Endothelial cell of hepatic sinusoid (primary cell): ENCODE measurements at regions not wholly inside any gene's neighbourhood (a gene's known extent, or its start where the extent isn't known, plus 50 kb on each side); places are given as distances from the start of the nearest gene placed in this dataset.

Source experiments
- in situ Hi-C: cut with HindIII; loops from 2 replicates; pipeline ENCODE4 v1.10.0; 2017; ENCODE audit warnings: low sequenced_read_pairs

DNA sequence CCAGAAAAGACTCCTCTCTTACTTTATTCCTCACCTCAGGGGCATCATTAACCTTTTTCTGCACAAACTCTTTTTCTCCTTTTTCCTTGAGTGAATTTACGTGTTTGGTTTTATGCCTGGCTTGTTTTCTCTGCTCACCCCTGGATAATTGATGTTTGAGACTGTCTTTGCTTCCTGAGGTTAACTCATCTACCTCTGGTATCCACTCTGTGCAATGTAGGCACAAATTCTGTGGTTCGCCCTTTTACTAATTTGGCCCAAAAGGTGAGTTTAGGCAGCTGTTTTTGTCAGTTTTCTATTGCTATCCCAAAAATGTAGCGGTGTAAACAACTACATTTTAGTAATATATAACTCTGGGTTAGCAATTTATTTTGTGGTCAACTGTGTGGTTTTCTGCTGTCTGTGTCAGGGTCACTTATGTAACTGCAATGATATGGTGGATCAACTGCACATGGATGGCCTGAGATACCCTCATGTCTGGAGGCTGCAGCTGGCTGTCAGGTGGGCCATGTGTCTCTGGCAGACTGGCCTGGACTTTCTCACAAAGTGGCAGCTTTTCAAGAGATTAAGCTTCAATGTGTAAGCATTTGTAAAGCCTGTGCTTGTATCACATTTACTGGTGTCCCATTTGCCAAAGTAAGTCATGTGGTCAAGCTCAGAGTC is 329.7 kb downstream of the FSIP2 start:
- in situ Hi-C loops: no loop called here

DNA sequence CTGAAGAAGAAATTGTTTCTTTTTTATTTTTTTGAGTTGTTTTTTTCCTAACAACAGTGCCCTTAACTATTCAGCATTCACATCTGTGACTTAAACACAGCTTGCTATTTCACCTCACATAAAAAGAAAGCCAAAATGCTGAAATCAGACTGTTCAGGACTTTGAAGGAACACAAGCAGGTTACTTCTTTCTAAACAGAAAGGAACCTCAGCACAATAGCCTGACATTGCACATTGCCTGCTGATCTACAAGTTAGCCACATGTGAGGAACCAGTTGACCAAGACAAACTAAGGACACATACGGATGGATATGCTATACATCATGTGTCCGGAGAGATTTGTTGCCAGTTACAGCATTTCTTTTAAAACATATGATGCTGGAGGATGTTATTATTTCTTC is 331.1 kb downstream of the FSIP2 start:
- in situ Hi-C loops: no loop called here

DNA sequence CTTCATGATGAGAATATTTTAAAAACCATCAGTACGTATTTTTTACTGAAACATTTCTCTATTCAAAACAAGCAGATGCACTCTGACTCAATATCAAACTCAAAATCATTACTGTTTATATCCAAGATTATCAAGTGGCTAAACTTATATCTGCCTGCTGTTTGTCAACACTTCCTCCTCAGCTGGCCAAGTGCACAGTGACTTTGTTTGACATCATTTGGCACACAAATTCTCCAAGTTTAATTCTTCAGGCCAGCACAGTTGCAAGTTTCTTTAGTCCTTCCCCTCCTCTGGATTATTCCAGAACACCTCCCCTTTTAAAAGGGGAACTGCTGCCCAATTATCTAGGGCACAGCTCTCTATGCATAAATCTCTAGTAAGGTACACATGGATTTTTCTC is 346.6 kb downstream of the FSIP2 start:
- in situ Hi-C loops: no loop called here

DNA sequence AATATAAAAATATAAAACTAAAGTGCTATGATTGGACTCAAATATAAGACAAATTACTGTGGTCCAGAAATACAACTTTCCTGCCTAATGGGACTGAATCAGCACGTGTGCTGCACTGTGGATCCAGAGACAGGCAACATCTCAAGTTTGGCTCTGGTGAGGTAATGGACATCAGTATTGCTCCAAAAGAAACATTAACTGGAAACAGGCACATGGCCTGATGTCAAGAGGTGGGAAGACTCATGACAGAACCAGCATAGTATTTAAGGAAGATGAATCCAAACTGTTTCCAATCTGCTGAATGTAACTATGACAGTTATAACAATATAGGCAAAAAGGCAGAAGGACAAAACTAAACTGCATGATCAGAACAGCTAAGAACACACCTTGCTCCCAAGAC is 354.6 kb downstream of the FSIP2 start:
- in situ Hi-C loops: no loop called here

DNA sequence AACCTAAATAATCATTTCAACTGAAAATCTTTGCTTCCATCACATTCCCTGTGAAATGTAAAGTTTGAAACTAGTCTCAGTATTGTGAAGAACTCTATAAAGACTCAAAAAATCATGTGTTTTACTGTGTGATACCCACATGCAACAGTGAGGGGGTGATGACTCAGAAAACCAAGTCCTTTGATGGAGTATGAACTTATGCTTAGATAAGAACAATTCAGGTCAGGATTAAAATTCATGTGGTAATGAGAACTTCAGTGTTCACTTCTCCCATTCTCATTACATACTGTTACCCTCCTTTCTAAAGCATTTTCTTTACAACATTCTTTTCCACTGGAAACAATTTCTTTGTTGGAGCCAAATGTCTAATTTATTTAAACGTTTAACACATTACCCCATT is 360.2 kb downstream of the FSIP2 start:
- in situ Hi-C loops: no loop called here

DNA sequence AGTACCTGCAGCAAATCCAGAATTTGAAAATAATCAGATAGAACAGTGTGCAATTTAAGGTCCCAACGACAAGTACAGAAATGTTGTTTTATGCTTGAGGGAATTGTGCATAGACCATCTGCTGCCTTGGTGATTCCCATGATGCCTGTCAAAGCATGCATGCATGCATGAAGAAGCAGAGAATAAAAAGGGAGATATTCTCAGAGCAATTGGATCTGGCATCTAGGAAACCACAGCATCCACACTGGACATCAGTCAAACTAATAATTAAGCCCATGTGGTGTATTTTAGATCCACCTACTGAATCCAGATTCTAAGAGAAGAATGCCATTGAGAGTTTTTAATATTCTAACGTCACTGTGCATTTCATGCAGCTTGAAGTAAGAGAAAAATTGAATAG is 361.2 kb downstream of the FSIP2 start:
- in situ Hi-C loops: no loop called here

DNA sequence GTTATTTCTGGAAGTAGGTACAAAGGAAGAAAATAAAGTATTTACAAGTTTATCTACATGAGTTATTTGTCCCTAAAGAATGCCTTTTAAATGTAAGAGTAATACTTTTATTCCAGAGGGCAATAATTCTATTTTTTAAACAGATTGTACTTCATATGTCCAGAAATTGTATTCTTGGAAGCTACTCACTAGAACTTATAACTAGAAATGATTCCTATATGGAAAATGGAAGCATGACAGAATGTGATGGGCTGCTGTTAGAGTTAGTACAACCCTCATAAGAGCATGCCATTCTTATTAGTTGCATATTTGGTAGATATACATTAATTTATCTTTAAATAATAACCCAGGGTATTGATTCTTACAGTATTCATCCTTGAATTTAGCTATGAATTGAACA is 362.0 kb downstream of the FSIP2 start:
- in situ Hi-C loops: no loop called here

DNA sequence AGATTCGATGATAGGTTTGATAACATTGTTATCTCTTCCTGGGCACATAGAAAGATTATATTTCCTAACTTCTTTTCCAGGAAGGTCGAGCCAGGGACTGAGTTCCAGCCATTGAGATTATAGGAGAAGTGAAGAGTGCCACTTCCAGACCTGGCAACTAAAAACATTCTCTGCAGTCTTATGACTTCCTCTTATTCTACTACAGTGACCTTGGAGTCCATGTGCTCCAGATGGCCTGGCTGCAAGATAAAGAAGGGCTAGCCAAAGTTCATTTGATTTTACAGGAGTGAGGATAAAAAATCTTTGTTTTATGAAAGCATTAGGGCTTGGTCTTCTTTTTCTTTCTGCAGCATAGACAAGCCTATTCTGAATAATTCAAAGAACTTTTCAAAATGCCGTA is 363.0 kb downstream of the FSIP2 start:
- in situ Hi-C loops: no loop called here

DNA sequence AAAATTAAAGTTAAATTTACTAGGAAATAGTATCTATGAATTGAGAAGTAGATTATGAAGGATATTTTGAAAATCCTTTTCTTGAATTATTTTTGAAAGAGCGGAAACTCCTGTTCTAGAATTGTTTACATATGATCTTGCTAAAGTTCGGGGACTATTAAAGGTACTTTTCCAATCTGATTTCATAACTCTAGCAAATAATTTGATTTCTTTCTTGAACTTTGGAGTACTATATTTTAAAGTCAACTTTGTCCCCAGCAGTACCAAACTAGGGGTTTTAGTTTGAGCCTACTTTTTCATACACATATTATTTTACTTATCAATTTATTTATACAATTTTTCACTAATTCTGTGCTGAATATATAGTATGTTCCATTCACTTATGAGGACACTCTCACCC is 364.7 kb downstream of the FSIP2 start:
- in situ Hi-C loops: no loop called here

DNA sequence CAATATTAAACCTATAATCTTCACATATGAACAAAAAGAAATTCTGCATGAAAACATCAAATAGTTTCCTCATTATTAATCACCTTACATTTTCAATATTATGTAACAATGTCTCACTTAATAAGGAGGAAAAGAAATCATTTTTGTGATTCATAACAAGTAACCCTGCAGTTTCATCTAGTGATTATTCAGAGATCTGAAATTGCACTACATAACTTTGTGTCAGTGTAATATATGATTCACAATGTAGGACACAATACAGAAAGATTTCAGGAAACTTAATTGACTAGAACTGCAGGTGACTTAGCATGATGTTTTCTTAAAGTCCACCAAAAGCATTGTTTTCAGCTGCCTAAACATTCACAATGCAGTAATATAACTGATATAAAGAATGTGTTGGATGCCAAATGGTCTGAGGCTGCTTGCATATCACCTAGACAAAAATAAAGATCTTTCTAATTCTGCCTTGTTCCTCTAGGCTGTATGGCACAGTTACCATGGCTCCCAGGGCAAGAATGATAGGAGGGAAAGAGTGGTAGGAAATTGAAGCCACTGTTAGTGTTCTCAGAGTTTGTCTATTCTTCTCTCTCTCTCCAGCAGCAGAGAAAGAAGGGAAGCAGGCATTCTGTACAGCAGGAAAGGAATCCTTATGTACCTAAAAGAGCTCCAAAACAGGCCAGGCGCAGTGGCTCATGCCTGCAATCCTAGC is 366.6 kb downstream of the FSIP2 start:
- in situ Hi-C loops: no loop called here

DNA sequence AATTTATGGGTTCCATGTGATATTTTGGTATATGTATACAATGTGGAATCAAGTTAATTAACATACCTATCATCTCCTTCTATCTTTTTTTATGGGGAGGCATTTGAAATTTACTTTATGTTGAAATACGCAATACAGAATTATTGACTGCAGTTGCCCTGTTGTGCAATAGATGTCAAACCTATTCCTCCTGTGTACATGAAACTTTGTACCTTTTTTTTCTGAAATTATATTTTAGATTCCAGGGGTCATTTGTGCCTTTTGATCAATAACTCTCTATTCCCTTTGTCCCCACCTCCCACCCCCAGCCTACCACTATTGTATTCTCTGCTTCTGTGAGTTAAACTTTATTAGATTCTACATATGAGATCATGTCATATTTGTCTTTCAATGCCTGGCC is 369.9 kb downstream of the FSIP2 start:
- in situ Hi-C loops: no loop called here

DNA sequence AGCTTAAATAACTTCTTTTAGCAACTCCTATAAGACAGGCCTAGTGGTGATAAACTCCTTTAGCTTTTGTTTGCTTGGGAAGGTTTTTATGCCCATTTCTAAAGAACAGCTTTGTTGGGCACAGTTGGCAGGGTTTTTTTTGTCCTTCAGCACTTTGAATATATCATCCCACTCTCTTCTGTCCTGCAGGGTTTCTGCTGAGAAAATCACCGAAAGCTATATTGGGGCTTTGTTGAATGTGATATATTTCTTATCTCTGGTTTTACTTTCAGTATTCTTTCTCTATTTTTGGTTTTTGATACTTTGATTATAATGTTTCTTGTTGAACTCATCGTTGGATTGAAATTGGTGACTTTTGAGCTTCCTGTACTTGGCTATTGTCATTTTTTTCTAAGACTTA is 372.8 kb upstream of the ZC3H15 start:
- in situ Hi-C loops: no loop called here

DNA sequence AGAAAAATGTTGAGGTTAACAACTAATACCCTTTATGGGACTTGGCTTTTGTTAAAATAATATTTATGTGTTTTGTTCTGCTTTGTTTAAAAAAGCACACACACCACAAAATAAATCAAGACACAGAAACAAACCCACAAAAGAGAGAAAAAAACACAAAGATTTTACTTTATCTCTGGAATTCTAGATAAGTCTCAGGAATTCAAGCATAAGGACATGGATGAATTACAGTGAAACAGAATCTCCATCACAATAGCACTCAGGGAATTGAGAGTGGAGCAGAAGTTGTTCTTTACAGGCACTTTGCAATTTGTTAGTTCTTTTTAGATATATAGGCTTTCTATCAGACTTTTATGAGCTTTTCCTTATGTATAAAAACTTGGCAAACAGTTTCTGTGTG is 360.9 kb upstream of the ZC3H15 start:
- in situ Hi-C loops: no loop called here

DNA sequence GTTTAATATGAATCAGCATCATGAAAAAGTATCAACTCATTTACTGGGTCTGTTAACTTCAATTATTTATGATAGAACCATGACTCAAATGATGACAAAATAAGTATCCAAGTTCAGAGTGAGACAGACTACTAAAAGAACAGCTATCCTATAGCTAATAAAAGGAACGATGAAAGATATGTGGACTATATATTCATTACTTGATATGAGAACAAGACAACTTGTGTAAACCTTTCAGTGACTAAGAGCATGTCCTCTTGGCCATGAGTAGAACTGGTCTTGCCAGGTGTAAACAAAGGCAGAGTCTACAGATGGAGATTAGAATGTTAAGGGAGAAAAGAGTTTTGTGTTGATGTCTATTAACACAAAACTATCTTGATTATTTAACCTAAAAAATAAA is 360.4 kb upstream of the ZC3H15 start:
- in situ Hi-C loops: no loop called here

DNA sequence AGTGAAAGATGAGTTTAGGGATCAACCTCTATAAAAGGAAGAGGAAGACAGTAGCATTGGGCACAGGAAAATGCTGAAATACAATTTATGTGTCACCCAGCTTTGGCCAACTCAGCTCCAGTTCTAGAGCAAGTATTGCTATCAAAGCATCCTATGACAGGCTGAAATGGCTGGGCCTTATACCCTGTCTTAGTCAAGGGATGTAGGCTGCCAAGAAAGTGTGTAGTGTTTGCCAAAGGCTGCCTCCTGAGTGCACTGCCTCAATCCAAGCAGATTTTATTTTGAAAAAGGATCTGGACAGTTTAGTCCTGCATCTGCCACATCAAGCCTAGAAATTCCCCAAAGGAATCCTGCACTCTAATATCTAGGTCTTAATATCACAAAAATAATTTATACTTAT is 359.9 kb upstream of the ZC3H15 start:
- in situ Hi-C loops: no loop called here

DNA sequence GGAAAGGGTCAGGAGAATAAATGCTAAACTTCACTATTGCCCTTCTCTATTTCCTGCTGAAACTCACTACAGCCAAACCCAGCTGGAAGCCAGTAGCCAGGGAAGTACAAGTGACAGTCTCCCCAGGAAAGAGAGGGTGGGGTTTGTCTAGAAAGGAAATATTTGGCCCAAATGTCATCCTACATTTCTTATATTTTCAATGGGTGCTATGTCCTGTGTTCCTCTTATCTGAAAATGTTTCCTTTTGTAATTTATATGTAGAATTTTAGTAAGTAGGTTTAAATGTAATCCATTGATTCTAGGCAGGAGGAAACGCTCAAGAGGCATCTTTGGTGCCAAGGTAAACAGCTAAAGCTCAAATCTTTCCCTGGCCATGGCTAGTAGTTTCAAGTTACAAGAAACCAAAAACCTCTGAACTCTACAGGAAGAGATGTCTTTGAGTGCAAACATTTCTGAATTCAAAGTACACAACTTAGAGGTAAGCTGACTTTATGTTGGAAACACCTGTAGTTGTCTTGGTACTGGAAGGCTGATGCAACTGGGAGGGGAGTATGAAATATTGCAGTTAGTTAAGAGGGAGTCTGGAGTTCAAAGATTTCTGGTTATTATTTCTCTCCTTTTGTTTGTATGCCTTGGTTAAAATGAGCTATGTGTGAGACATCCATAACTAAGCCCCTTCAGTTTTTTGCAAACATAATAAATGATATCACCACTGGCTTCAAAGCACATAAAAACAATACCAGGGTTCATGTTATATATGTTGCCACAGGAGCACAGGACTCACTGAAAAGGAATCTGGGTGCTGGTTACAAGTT is 356.1 kb upstream of the ZC3H15 start:
- in situ Hi-C loops: no loop called here

DNA sequence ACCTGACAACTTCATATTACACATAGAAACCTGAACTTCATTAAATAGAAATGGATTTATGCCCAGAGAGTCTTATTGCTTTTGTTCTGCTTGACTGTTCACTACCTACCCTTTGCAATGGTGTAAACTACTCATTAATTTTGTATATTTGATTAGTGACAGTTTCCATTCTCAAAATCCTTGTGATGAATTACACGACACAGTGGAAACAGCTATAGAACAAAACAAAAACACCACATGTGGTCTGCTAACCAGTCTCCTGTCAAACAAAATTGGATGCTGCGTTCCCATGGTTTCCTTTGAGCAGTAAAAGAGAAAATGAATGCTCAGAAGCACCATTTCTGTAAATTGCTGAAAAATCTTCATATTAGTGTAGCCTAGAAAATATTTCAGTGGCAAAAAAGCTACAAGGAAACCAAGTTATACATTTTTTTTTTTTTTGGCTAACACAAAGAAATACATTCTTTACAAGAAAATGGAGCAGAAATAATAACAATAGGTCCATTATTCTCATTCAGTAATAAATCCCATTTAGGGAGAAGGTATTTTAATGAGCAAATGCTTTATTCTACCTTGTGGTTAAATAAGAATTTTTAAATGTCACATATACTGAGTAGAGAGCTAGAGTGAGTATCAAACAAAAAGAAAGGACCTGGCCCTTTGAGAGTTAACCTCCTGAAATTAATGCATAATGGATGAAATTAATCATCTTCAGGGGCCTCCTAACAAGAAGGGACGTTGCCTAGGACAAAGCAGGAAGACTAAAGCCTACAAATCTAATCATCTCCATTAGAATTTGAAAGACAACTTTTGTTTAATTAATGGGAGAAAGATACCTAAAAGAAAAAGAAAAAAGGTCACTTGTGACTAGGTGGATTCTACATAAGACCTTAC is 355.1 kb upstream of the ZC3H15 start:
- in situ Hi-C loops: no loop called here

DNA sequence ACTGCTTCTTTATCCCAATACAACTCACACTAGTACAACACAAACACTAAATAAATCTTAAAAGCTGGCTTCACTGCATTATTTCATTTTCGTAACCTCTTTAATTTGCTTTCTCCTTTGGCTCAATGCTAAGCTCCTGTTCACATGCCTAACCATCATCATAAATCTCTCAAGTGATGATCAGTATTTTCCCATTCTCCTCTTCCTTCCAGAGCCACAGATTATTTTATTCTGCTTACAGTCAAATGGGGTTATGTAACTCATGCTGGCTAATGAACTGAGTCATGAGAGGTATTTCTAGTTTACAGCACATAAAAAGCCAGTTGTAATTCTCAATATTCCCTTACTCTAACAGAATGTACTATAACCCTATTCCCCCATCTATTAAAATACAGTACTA is 350.4 kb upstream of the ZC3H15 start:
- in situ Hi-C loops: no loop called here

DNA sequence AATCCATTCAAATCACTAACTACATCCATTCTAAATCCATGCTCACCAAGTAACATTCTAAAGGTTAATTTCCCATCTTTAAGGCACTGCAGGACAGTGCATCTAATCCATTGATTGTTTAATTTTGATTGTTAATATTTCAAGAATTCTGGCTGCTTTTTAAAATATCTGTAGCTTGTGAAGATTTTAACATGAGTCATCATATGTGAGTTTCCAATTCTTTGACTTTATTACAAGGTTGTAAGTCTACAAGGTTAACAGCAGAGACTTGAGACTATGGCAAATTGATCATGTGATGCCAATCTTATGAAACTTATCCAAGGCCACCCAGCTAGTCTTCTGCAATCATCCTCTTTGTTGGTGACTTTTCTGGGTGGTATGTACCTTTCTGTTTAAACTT is 349.2 kb upstream of the ZC3H15 start:
- in situ Hi-C loops: no loop called here

DNA sequence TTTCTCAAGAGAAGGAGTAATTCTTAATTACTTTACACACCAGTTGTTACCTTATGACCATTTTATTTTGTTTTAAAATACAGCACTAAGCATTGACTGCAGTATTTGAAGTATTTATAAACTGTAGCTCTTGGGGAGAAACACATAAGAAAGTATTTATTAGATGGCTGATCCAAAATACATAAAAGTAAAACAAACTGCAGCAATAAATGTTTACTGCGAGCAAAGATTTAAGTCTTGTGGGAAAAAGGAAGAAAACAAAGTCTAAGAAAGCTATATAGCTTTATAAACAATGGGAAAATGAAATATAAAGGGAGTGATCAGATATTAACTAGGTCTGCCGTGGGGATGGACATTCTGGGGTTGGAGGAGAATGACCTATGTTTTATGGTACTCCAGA is 347.2 kb upstream of the ZC3H15 start:
- in situ Hi-C loops: no loop called here

DNA sequence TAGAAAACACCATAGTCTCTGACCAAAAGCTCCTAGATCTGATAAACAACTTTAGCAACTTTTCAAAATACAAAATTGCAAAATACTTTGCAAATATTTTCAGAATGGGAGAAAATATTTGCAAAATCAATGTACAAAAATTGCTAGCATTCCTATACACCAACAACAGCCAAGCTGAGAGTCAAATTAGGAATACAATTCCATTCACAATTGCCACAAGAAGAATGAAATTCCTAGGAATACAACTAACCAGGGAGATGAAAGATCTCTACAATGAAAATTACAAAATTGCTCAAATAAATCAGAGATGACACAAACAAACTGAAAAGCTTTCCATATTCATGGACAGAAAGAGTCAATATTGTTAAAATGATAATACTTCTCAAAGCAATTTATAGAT is 327.0 kb upstream of the ZC3H15 start:
- in situ Hi-C loops: no loop called here
